Body of pancreas (tissue), 4 donors: ENCODE measurements at regions not wholly inside any gene's neighbourhood (a gene's known extent, or its start where the extent isn't known, plus 50 kb on each side); places are given as distances from the start of the nearest gene placed in this dataset.

Experiments
- ATAC-seq: fragments of 150-250 bp; one replicate; pipeline ENCODE4 v1.9.1; 2016
- DNase-seq, 4 donors: peaks; one replicate each; pipeline ENCODE4 v3.0.0-alpha.2; 2019
- H3K27ac ChIP-seq, 4 donors: fragments of 200-600 bp; sonication (generic); 1 replicate in 3 of 4; 2 replicates in 1 of 4; pipeline versions ENCODE4 v1.5.1 to v1.6.1; 2016 to 2019; ENCODE audit warnings: mild to moderate bottlenecking in 1 of 4, mixed read lengths in 1 of 4, moderate library complexity in 1 of 4
- H3K27me3 ChIP-seq, 2 donors: fragments of 200-600 bp; sonication (generic); one replicate each; pipeline ENCODE4 v1.6.0; 2016; ENCODE audit warnings: mild to moderate bottlenecking in 1 of 2
- H3K36me3 ChIP-seq, 2 donors: fragments of 200-600 bp; sonication (generic); replicated peaks in 1 of 2; 2 replicates each; pipeline ENCODE4 v1.5.1; 2016; ENCODE audit warnings: low read depth in 2 of 2; ENCODE audit not compliant: insufficient read depth in 1 of 2
- H3K4me1 ChIP-seq: fragments of 200-600 bp; sonication (generic); one replicate; pipeline ENCODE4 v1.6.0; 2016
- H3K4me3 ChIP-seq, 2 donors: fragments of 200-600 bp; sonication (generic); 1 replicate in 1 of 2; 2 replicates in 1 of 2; pipeline ENCODE4 v1.5.1; 2016 to 2019
- H3K9me3 ChIP-seq, 3 donors: fragments of 200-600 bp; sonication (generic); 1 replicate in 2 of 3; 2 replicates in 1 of 3; pipeline ENCODE4 v1.5.1; 2016
- CTCF ChIP-seq, 7 experiments: fragments of 450-650 bp in 4 of 7; fragments of 200-600 bp in 3 of 7; sonication (generic) in 3 of 7; IDR thresholded peaks; one replicate each; pipeline ENCODE4 v1.5.1; 2016 to 2019; ENCODE audit warnings: antibody characterized with exemption in 7 of 7
- POLR2A ChIP-seq, 3 donors: fragments of 450-650 bp; IDR thresholded peaks; one replicate each; pipeline ENCODE4 v1.6.1; 2016; ENCODE audit warnings: antibody characterized with exemption in 3 of 3, mild to moderate bottlenecking in 2 of 3
- WGBS, 2 donors: methylation state at CpG; one replicate each; pipeline ENCODE4 v1.1.5; 2017; 5-methylcytosine and 5-hydroxymethylcytosine counted together
- intact Hi-C: fragments of 100-400 bp; cut with DNase I; formaldehyde crosslinking; loops from one replicate; pipeline ENCODE4 v1.15.1; 2023

- ATAC-seq = no peak
- Histone ChIP-seq H3K27ac (no peak overlapping the region), H3K4me1 (no peaks in the 10 kb centered on the region), H3K27me3 (no peaks in the 10 kb centered on the region), H3K36me3 (no peaks in the 10 kb centered on the region), H3K4me3 (no peak overlapping the region), H3K9me3 (no peaks in the 10 kb centered on the region)
- no peak for TF ChIP-seq POLR2A (IDR thresholded peaks at IDR 0.05)
- TF ChIP-seq CTCF (IDR thresholded peaks at IDR 0.05) = no peak
- intact Hi-C loops = no loop called here
- no peak for DNase-seq
- WGBS, 2 donors = 16 to 17% methylated on average over 2 of the region's 2 CpGs
These were observed 512.3 kb upstream of the PCDH9 start for GRCh38 chr13:67742478-67742877.

DNA sequence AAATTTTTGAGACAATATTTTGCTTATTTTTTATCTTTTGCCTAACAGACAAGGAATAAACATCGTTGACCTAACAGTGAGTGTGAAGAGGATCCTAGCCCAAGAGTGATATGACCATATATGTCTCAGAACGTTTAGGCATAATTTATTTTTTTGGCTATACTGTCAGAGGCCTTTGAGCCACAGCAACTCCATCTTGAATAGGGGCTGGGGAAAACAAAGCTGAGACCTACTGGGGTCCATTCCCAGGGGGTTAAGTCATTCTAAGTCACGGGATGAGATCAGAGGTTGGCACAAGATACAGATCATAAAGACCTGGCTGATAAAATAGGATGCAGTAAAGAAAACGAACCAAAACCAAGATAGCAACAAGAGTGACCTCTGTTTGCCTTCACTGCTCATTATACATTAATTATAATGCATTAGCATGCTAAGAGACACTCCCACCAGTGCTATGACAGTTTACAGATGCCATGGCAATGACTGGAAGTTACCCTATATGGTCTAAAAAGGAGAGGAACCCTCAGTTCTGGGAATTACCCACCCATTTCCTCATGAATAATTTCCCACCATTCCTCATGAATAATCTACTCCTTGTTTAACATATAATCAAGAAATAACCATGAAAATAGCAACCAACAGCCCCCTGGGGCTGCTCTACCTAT is 510.9 kb upstream of the PCDH9 start:
- Histone ChIP-seq H3K4me3 (no peak overlapping the region), H3K4me1 (no peaks in the 10 kb centered on the region), H3K36me3 (no peaks in the 10 kb centered on the region), H3K27me3 (no peaks in the 10 kb centered on the region), H3K9me3 (no peaks in the 10 kb centered on the region), H3K27ac (no peak overlapping the region)
- ATAC-seq = no peak
- intact Hi-C loops = no loop called here
- TF ChIP-seq CTCF (IDR thresholded peaks at IDR 0.05) (no peak), POLR2A (IDR thresholded peaks at IDR 0.05) (no peak)
- 32 to 38% methylated on average over 4 of the region's 4 CpGs for WGBS, 2 donors
- DNase-seq = no peak

- H3K27ac ChIP-seq = no peak overlapping the region
- ATAC-seq = no peak
These were observed 506.7 kb upstream of the PCDH9 start for GRCh38 chr13:67736646-67737420.

GRCh38 chr13:67735651-67736050 is 505.5 kb upstream of the PCDH9 start:
- Histone ChIP-seq H3K4me1 (no peaks in the 10 kb centered on the region), H3K4me3 (no peak overlapping the region), H3K27me3 (no peaks in the 10 kb centered on the region), H3K9me3 (no peaks in the 10 kb centered on the region), H3K36me3 (no peaks in the 10 kb centered on the region), H3K27ac (no peak overlapping the region)
- DNase-seq (no peak), ATAC-seq (no peak)
- intact Hi-C loops = no loop called here
- whole genome bisulfite sequencing, 2 donors = 85 to 88% methylated on average over 1 of the region's 1 CpG
- no peak for TF ChIP-seq POLR2A (IDR thresholded peaks at IDR 0.05)
- no peak for TF ChIP-seq CTCF (IDR thresholded peaks at IDR 0.05)

More at GRCh38 chr13:67736646-67737420, 506.7 kb upstream of the PCDH9 start:
- WGBS, 2 donors = 29 to 31% methylated on average over 4 of the region's 4 CpGs
- peak in 1 of 4 donors; percentile 5 for DNase-seq
- Histone ChIP-seq H3K4me1 (no peaks in the 10 kb centered on the region), H3K36me3 (no peaks in the 10 kb centered on the region), H3K27me3 (no peaks in the 10 kb centered on the region), H3K4me3 (no peak overlapping the region), H3K9me3 (no peaks in the 10 kb centered on the region)
- intact Hi-C loops = no loop called here
- TF ChIP-seq CTCF (IDR thresholded peaks at IDR 0.05) (peak in 1 of 7 experiments; percentile 11), POLR2A (IDR thresholded peaks at IDR 0.05) (no peak)
